Endodermal cell (in vitro differentiated cells): ENCODE measurements at regions not wholly inside any gene's neighbourhood (a gene's known extent, or its start where the extent isn't known, plus 50 kb on each side); places are given as distances from the start of the nearest gene placed in this dataset.

ENCODE experiments used
- DNase-seq: peaks from one replicate; pipeline ENCODE4 v3.0.0-alpha.2; 2017
- H3K27ac ChIP-seq: 2 replicates; pipeline ENCODE4 v1.5.1; 2013; ENCODE audit warnings: mild to moderate bottlenecking, low read depth, low read length, moderate library complexity
- H3K27me3 ChIP-seq: 2 replicates; pipeline ENCODE4 v1.6.1; 2013; ENCODE audit warnings: mild to moderate bottlenecking, low read length, moderate library complexity; ENCODE audit not compliant: insufficient read depth, control insufficient read depth, poor library complexity, severe bottlenecking
- H3K36me3 ChIP-seq: 2 replicates; pipeline ENCODE4 v1.7.0; 2013; ENCODE audit warnings: mild to moderate bottlenecking, low read length, moderate library complexity; ENCODE audit not compliant: control insufficient read depth, insufficient read depth
- H3K4me1 ChIP-seq: one replicate; pipeline ENCODE4 v1.7.0; 2013; ENCODE audit warnings: low read length; ENCODE audit not compliant: control insufficient read depth, insufficient read depth
- H3K4me3 ChIP-seq: 2 replicates; pipeline ENCODE4 v1.5.1; 2013; ENCODE audit warnings: mild to moderate bottlenecking, low read length, moderate library complexity
- H3K9ac ChIP-seq: 2 replicates; pipeline ENCODE4 v1.6.1; 2013; ENCODE audit warnings: mild to moderate bottlenecking, low read length, moderate library complexity; ENCODE audit not compliant: poor library complexity, severe bottlenecking; ENCODE audit errors: extremely low read depth
- H3K9me3 ChIP-seq: 2 replicates; pipeline ENCODE4 v1.6.1; 2013; ENCODE audit warnings: mild to moderate bottlenecking, low read length, moderate library complexity; ENCODE audit not compliant: control insufficient read depth
- H3K27ac Mint-ChIP-seq: 2 replicates; pipeline ENCODE4 v1.8.0; 2020; ENCODE audit warnings: mixed read lengths
- H3K27me3 Mint-ChIP-seq: 2 replicates; pipeline ENCODE4 v1.8.0; 2021; ENCODE audit warnings: mild to moderate bottlenecking, mixed read lengths; ENCODE audit not compliant: insufficient read depth
- H3K36me3 Mint-ChIP-seq: 2 replicates; pipeline ENCODE4 v1.8.0; 2020; ENCODE audit warnings: low read depth, mixed read lengths
- H3K4me1 Mint-ChIP-seq: 2 replicates; pipeline ENCODE4 v1.8.0; 2020; ENCODE audit warnings: mixed read lengths
- H3K4me3 Mint-ChIP-seq: 2 replicates; pipeline ENCODE4 v1.8.0; 2020; ENCODE audit warnings: mild to moderate bottlenecking, moderate library complexity, mixed read lengths
- H3K9me3 Mint-ChIP-seq: 2 replicates; pipeline ENCODE4 v1.8.0; 2020; ENCODE audit warnings: mild to moderate bottlenecking, mixed read lengths
- WGBS, 2 experiments: methylation state at CpG; one replicate each; pipeline versions ENCODE4 v1.1.5 to v1.1.7; 2013; ENCODE audit warnings: missing lambda C conversion rate in 2 of 2, mixed read lengths in 1 of 2; ENCODE audit not compliant: insufficient coverage in 1 of 2, insufficient read length in 1 of 2; 5-methylcytosine and 5-hydroxymethylcytosine counted together
- TF ChIP-seq, protein P1 (sequence below): fragments of 200-600 bp; sonication (generic); conservative IDR thresholded peaks from 2 replicates; pipeline ENCODE4 v1.5.0; 2021; ENCODE audit warnings: antibody characterized with exemption, mild to moderate bottlenecking

DNA sequence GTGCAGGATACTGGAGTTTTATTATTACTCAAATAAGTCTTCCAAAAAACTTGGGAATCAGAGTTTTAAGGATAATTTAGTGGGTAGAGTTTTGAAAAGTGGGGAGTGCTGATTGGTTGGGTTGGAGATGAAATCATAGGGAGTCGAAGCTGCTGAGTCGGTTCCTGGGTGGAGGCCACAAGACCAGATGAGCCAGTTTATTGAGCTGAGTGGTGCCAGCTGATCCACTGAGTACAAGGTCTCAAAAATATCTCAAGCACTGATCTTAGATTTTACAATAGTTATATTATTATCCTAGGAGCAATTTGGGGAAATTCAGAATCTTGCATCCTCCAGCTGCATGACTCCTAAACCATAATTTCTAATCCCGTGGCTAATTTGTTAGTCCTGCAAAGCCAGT is 804.9 kb upstream of the SEMA6A start:
- Mint-ChIP-seq H3K4me3 (no peak overlapping the region), H3K4me1 (no peaks in the 10 kb centered on the region), H3K9me3 (no peaks in the 10 kb centered on the region), H3K36me3 (no peaks in the 10 kb centered on the region), H3K27ac (no peak overlapping the region), H3K27me3 (peaks cover 5% of the 10 kb centered on the region)
- Histone ChIP-seq H3K9me3 (no peaks in the 10 kb centered on the region), H3K4me3 (no peak overlapping the region), H3K9ac (no peak overlapping the region), H3K27ac (no peak overlapping the region), H3K36me3 (no peaks in the 10 kb centered on the region), H3K27me3 (no peaks in the 10 kb centered on the region), H3K4me1 (no peaks in the 10 kb centered on the region)
- TF ChIP-seq, protein P1, sequence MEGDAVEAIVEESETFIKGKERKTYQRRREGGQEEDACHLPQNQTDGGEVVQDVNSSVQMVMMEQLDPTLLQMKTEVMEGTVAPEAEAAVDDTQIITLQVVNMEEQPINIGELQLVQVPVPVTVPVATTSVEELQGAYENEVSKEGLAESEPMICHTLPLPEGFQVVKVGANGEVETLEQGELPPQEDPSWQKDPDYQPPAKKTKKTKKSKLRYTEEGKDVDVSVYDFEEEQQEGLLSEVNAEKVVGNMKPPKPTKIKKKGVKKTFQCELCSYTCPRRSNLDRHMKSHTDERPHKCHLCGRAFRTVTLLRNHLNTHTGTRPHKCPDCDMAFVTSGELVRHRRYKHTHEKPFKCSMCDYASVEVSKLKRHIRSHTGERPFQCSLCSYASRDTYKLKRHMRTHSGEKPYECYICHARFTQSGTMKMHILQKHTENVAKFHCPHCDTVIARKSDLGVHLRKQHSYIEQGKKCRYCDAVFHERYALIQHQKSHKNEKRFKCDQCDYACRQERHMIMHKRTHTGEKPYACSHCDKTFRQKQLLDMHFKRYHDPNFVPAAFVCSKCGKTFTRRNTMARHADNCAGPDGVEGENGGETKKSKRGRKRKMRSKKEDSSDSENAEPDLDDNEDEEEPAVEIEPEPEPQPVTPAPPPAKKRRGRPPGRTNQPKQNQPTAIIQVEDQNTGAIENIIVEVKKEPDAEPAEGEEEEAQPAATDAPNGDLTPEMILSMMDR = no peak
- WGBS, 2 experiments = 74% methylated on average over 3 of the region's 3 CpGs; no CpG with 5 or more reads in 1 of the 2 experiments
- no peak for DNase-seq

DNA sequence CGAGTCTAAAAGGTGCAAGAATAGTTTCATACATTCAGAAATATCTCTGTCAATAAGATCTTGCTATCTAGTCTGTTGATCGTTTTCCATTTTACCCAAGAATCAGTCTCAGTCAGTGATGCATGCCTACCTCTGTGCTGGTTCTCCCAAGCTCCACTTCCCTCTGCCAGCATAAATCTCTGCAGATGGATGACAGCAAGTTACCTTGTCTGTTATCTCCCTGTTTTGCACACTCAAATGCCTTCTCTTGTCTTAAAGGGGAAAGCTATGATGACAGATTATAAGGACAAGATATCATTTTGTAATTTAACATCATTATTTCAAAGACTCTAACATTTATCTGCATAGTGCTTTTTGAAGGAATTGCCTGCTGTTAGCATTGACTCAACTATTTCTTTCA is 802.1 kb upstream of the SEMA6A start:
- H3K27ac Mint-ChIP-seq = no peak overlapping the region
- no peak overlapping the region for H3K4me3 ChIP-seq
- no peaks in the 10 kb centered on the region for H3K4me1 Mint-ChIP-seq
- H3K9ac ChIP-seq = no peak overlapping the region
- DNase-seq = no peak
- H3K4me3 Mint-ChIP-seq = no peak overlapping the region
- no peaks in the 10 kb centered on the region for H3K4me1 ChIP-seq
- 59 to 86% methylated on average over 2 of the region's 2 CpGs for WGBS, 2 experiments
- H3K27me3 Mint-ChIP-seq = peaks cover 5% of the 10 kb centered on the region
- H3K36me3 Mint-ChIP-seq = no peaks in the 10 kb centered on the region
- no peaks in the 10 kb centered on the region for H3K27me3 ChIP-seq
- H3K9me3 ChIP-seq = no peaks in the 10 kb centered on the region
- peaks cover 2% of the 10 kb centered on the region for H3K9me3 Mint-ChIP-seq
- no peaks in the 10 kb centered on the region for H3K36me3 ChIP-seq
- TF ChIP-seq, protein P1 = no peak
- H3K27ac ChIP-seq = no peak overlapping the region

DNA sequence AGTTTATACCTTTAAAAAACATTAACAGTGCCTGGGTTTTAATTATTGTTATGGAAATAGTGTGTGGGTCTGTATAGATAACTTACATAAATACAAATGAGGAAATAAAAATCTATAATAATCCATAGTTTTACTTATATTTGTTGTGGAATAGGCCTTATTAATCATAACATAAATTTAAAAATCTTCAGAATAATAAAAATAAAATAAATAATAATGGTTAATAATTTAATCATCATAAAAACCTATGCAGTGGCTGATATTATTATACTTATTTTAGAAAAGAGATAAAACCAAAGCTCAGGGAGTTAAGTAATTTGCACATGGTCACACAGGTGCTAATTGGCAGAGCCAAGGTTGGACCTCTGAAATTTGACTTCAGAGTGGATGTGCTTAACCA is 785.3 kb upstream of the SEMA6A start:
- Histone ChIP-seq H3K4me1 (no peaks in the 10 kb centered on the region), H3K4me3 (no peak overlapping the region), H3K27me3 (no peaks in the 10 kb centered on the region), H3K9ac (no peak overlapping the region), H3K9me3 (no peaks in the 10 kb centered on the region), H3K27ac (no peak overlapping the region), H3K36me3 (no peaks in the 10 kb centered on the region)
- Mint-ChIP-seq H3K9me3 (peaks cover 2% of the 10 kb centered on the region), H3K27me3 (no peaks in the 10 kb centered on the region), H3K4me3 (no peak overlapping the region), H3K4me1 (peaks cover 4% of the 10 kb centered on the region), H3K27ac (no peak overlapping the region), H3K36me3 (no peaks in the 10 kb centered on the region)
- TF ChIP-seq, protein P1 = no peak
- DNase-seq = no peak
